Gastroesophageal sphincter (tissue), 4 donors: ENCODE measurements at regions not wholly inside any gene's neighbourhood (a gene's known extent, or its start where the extent isn't known, plus 50 kb on each side); places are given as distances from the start of the nearest gene placed in this dataset.

ENCODE experiments used
- ATAC-seq: fragments of 150-250 bp; one replicate; pipeline ENCODE4 v1.9.1; 2016; ENCODE audit warnings: mild to moderate bottlenecking, moderate library complexity
- H3K27ac ChIP-seq, 4 donors: fragments of 200-600 bp; sonication (generic) in 3 of 4; 1 replicate in 3 of 4; 2 replicates in 1 of 4; pipeline ENCODE4 v1.5.1; 2016 to 2019
- H3K27me3 ChIP-seq: fragments of 200-600 bp; sonication (generic); one replicate; pipeline ENCODE4 v1.5.1; 2019
- H3K36me3 ChIP-seq, 2 donors: fragments of 200-600 bp; sonication (generic); one replicate each; pipeline ENCODE4 v1.5.1; 2019; ENCODE audit warnings: control low read depth in 1 of 2
- H3K4me1 ChIP-seq, 3 donors: fragments of 200-600 bp; sonication (generic); 1 replicate in 2 of 3; 2 replicates in 1 of 3; pipeline ENCODE4 v1.5.1; 2016 to 2019; ENCODE audit warnings: control low read depth in 2 of 3
- H3K4me3 ChIP-seq, 2 donors: fragments of 200-600 bp; sonication (generic); one replicate each; pipeline ENCODE4 v1.5.1; 2019; ENCODE audit warnings: mild to moderate bottlenecking in 1 of 2, moderate library complexity in 1 of 2
- H3K9me3 ChIP-seq, 3 donors: fragments of 200-600 bp; sonication (generic); one replicate each; pipeline ENCODE4 v1.5.1; 2017 to 2019; ENCODE audit warnings: control low read depth in 2 of 3
- EP300 ChIP-seq: sonication (generic); formaldehyde crosslinking; IDR thresholded peaks from one replicate; pipeline ENCODE4 v1.6.1; 2017; ENCODE audit warnings: antibody characterized with exemption, mild to moderate bottlenecking
- POLR2A ChIP-seq, 2 donors: fragments of 450-650 bp; IDR thresholded peaks; one replicate each; pipeline ENCODE4 v1.6.1; 2017; ENCODE audit warnings: antibody characterized with exemption in 2 of 2, mild to moderate bottlenecking in 2 of 2, moderate library complexity in 1 of 2
- POLR2AphosphoS5 ChIP-seq: sonication (generic); formaldehyde crosslinking; IDR thresholded peaks from one replicate; pipeline ENCODE4 v1.6.1; 2017; ENCODE audit warnings: antibody characterized with exemption
- WGBS, 2 donors: methylation state at CpG; one replicate each; pipeline ENCODE4 v1.1.5; 2018; ENCODE audit warnings: low coverage in 1 of 2; 5-methylcytosine and 5-hydroxymethylcytosine counted together
- TF ChIP-seq, protein P1 (sequence below), 4 experiments: fragments of 200-600 bp in 2 of 4; fragments of 450-650 bp in 2 of 4; sonication (generic) in 1 of 4; IDR thresholded peaks; one replicate each; pipeline ENCODE4 v1.5.1; 2017 to 2019; ENCODE audit warnings: antibody characterized with exemption in 4 of 4, mild to moderate bottlenecking in 2 of 4, moderate library complexity in 2 of 4

- ATAC-seq: no peak
- Histone ChIP-seq H3K27me3 (peaks cover 7% of the 10 kb centered on the region), H3K9me3 (no peaks in the 10 kb centered on the region), H3K27ac (no peak overlapping the region), H3K4me3 (no peak overlapping the region), H3K36me3 (no peaks in the 10 kb centered on the region), H3K4me1 (no peaks in the 10 kb centered on the region)
- TF ChIP-seq POLR2AphosphoS5 (no peak), EP300 (no peak), POLR2A (IDR thresholded peaks at IDR 0.05) (no peak)
- TF ChIP-seq, protein P1, sequence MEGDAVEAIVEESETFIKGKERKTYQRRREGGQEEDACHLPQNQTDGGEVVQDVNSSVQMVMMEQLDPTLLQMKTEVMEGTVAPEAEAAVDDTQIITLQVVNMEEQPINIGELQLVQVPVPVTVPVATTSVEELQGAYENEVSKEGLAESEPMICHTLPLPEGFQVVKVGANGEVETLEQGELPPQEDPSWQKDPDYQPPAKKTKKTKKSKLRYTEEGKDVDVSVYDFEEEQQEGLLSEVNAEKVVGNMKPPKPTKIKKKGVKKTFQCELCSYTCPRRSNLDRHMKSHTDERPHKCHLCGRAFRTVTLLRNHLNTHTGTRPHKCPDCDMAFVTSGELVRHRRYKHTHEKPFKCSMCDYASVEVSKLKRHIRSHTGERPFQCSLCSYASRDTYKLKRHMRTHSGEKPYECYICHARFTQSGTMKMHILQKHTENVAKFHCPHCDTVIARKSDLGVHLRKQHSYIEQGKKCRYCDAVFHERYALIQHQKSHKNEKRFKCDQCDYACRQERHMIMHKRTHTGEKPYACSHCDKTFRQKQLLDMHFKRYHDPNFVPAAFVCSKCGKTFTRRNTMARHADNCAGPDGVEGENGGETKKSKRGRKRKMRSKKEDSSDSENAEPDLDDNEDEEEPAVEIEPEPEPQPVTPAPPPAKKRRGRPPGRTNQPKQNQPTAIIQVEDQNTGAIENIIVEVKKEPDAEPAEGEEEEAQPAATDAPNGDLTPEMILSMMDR (IDR thresholded peaks at IDR 0.05): no peak
- 66 to 70% methylated on average over 2 to 5 of the region's 7 CpGs for WGBS, 2 donors
Measured at GRCh38 chr15:88395241-88395640, 71.9 kb downstream of the MRPL46 start.

DNA sequence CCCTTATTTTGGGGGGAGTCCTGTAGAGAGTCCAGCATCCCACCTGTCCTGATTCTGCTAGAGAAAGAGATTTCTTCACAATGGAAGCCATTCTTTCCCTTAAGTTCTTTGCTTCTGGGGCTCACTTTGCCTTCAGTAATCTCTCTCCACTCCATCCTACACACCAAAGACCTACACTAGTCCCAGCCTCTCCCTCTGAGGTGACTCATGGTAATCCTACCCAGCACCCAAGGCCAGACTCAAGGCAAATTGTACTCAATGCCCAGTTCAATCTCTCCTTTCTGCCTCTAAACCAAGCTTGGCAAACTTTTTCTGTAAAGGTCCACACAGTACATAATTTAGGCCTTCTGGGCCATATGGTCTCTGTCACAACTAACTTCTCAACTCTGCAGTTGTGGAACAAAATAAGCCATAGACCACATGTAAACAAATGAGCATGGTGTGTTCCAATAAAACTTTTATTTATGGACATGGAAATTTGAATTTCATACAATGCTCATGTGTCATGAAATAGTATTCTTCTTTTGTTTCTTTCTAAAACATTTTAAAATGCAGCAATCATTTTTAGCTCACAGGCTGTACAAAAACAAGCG is 72.5 kb downstream of the MRPL46 start:
- Histone ChIP-seq H3K4me3 (no peak overlapping the region), H3K27ac (no peak overlapping the region), H3K27me3 (peaks cover 7% of the 10 kb centered on the region), H3K4me1 (no peaks in the 10 kb centered on the region), H3K9me3 (no peaks in the 10 kb centered on the region), H3K36me3 (no peaks in the 10 kb centered on the region)
- TF ChIP-seq EP300 (no peak), POLR2A (IDR thresholded peaks at IDR 0.05) (no peak), POLR2AphosphoS5 (no peak)
- TF ChIP-seq, protein P1 (IDR thresholded peaks at IDR 0.05): no peak
- ATAC-seq: no peak
- 43 to 86% methylated on average over 1 of the region's 1 CpG for WGBS, 2 donors

- no peak for ATAC-seq
- no peak for TF ChIP-seq POLR2AphosphoS5
- TF ChIP-seq, protein P1 (IDR thresholded peaks at IDR 0.05): no peak
- peaks cover 7% of the 10 kb centered on the region for H3K27me3 ChIP-seq
- H3K4me1 ChIP-seq: no peaks in the 10 kb centered on the region
- no peak overlapping the region for H3K4me3 ChIP-seq
- no peaks in the 10 kb centered on the region for H3K36me3 ChIP-seq
- H3K9me3 ChIP-seq: no peaks in the 10 kb centered on the region
- WGBS, 2 donors: 49 to 61% methylated on average over 6 of the region's 6 CpGs
- no peak overlapping the region for H3K27ac ChIP-seq
Measured at GRCh38 chr15:88393719-88394519, 73.3 kb downstream of the MRPL46 start.

- Histone ChIP-seq H3K27me3 (peaks cover 6% of the 10 kb centered on the region), H3K4me1 (no peaks in the 10 kb centered on the region), H3K9me3 (no peaks in the 10 kb centered on the region), H3K4me3 (no peak overlapping the region), H3K27ac (no peak overlapping the region), H3K36me3 (no peaks in the 10 kb centered on the region)
- ATAC-seq: no peak
- 88 to 90% methylated on average over 2 of the region's 2 CpGs for WGBS, 2 donors
- TF ChIP-seq POLR2AphosphoS5 (no peak), EP300 (no peak), POLR2A (IDR thresholded peaks at IDR 0.05) (no peak)
- TF ChIP-seq, protein P1 (IDR thresholded peaks at IDR 0.05): no peak
Measured at GRCh38 chr15:88391700-88392099, 75.5 kb downstream of the MRPL46 start.

- Histone ChIP-seq H3K4me3 (no peak overlapping the region), H3K4me1 (no peaks in the 10 kb centered on the region), H3K9me3 (no peaks in the 10 kb centered on the region), H3K27me3 (no peaks in the 10 kb centered on the region), H3K36me3 (no peaks in the 10 kb centered on the region), H3K27ac (no peak overlapping the region)
- TF ChIP-seq POLR2AphosphoS5 (no peak), EP300 (no peak)
- TF ChIP-seq, protein P1 (IDR thresholded peaks at IDR 0.05): no peak
- 87% methylated on average over 11 of the region's 12 CpGs; no CpG with 5 or more reads in 1 of the 2 donors for WGBS, 2 donors
- ATAC-seq: no peak
Measured at GRCh38 chr15:88391006-88391405, 76.2 kb downstream of the MRPL46 start.
